Thymus (tissue), 11 donors: ENCODE measurements at regions not wholly inside any gene's neighbourhood (a gene's known extent, or its start where the extent isn't known, plus 50 kb on each side); places are given as distances from the start of the nearest gene placed in this dataset.
"Not testable (repeated sequence)": the region's sequence is repeated elsewhere in the genome, so short reads cannot be mapped to it uniquely, and the experiment has no call there.

ENCODE experiments used
- DNase-seq, 9 donors: peaks; one replicate each; pipeline ENCODE4 v3.0.0-alpha.2; 2013; ENCODE audit warnings: low spot score in 9 of 9, low read depth in 6 of 9, missing footprints in 1 of 9
- H3K27ac ChIP-seq, 2 donors: one replicate each; pipeline ENCODE4 v1.5.1; 2013; ENCODE audit warnings: control low read depth in 1 of 2, low read depth in 1 of 2, low read length in 1 of 2, mild to moderate bottlenecking in 1 of 2, moderate library complexity in 1 of 2
- H3K27me3 ChIP-seq, 2 donors: one replicate each; pipeline ENCODE4 v1.5.1; 2013; ENCODE audit warnings: low read length in 1 of 2; ENCODE audit not compliant: control insufficient read depth in 2 of 2, insufficient read depth in 1 of 2
- H3K36me3 ChIP-seq, 2 donors: one replicate each; pipeline ENCODE4 v1.5.1; 2013; ENCODE audit warnings: low read length in 1 of 2, mild to moderate bottlenecking in 1 of 2, moderate library complexity in 1 of 2; ENCODE audit not compliant: control insufficient read depth in 2 of 2, insufficient read depth in 2 of 2
- H3K4me1 ChIP-seq, 2 donors: one replicate each; pipeline ENCODE4 v1.5.1; 2013; ENCODE audit warnings: low read length in 2 of 2; ENCODE audit not compliant: control insufficient read depth in 2 of 2, insufficient read depth in 2 of 2
- H3K4me3 ChIP-seq, 2 donors: one replicate each; pipeline ENCODE4 v1.5.1; 2013; ENCODE audit warnings: low read length in 2 of 2, control low read depth in 1 of 2, mild to moderate bottlenecking in 1 of 2
- H3K9me3 ChIP-seq, 2 donors: one replicate each; pipeline ENCODE4 v1.5.1; 2013; ENCODE audit warnings: low read length in 1 of 2, mild to moderate bottlenecking in 1 of 2; ENCODE audit not compliant: control insufficient read depth in 2 of 2, insufficient read depth in 1 of 2
- WGBS: extraction: QIAGEN DNeasy Blood & Tissue Kit; methylation state at CpG from one replicate; pipeline ENCODE4 v1.1.7; 2013; 5-methylcytosine and 5-hydroxymethylcytosine counted together
- donor health status: healthy.

GRCh38 chr5:84752780-84753179, 368.1 kb upstream of the EDIL3 start:
- Histone ChIP-seq H3K4me1 (no peaks in the 10 kb centered on the region), H3K36me3 (no peaks in the 10 kb centered on the region), H3K27me3 (no peaks in the 10 kb centered on the region), H3K9me3 (no peaks in the 10 kb centered on the region), H3K4me3 (no peak overlapping the region), H3K27ac (no peak overlapping the region)
- WGBS = 90% methylated on average over 2 of the region's 2 CpGs
- no peak for DNase-seq

- H3K27ac ChIP-seq = no peak overlapping the region
- DNase-seq = no peak
- H3K9me3 ChIP-seq = no peaks in the 10 kb centered on the region
- H3K36me3 ChIP-seq = no peaks in the 10 kb centered on the region
- no peak overlapping the region for H3K4me3 ChIP-seq
- H3K4me1 ChIP-seq = no peaks in the 10 kb centered on the region
- H3K27me3 ChIP-seq = no peaks in the 10 kb centered on the region
- 33% methylated on average over 1 of the region's 1 CpG for WGBS
These were observed 363.6 kb upstream of the EDIL3 start for GRCh38 chr5:84748313-84748712.

GRCh38 chr5:84746280-84746679, 361.6 kb upstream of the EDIL3 start:
- 97% methylated on average over 2 of the region's 2 CpGs for WGBS
- H3K36me3 ChIP-seq, H3K9me3 ChIP-seq, H3K27me3 ChIP-seq, H3K4me1 ChIP-seq, H3K4me3 ChIP-seq, DNase-seq, H3K27ac ChIP-seq: not testable (repeated sequence)

- Histone ChIP-seq H3K27me3 (no peaks in the 10 kb centered on the region), H3K9me3 (no peaks in the 10 kb centered on the region), H3K36me3 (no peaks in the 10 kb centered on the region), H3K27ac (no peak overlapping the region), H3K4me3 (no peak overlapping the region), H3K4me1 (no peaks in the 10 kb centered on the region)
- WGBS = 86% methylated on average over 1 of the region's 1 CpG
- DNase-seq = no peak
These were observed 356.4 kb upstream of the EDIL3 start for GRCh38 chr5:84741056-84741455.

GRCh38 chr5:84729326-84729725, 344.6 kb upstream of the EDIL3 start:
- no peaks in the 10 kb centered on the region for H3K4me1 ChIP-seq
- WGBS = 71% methylated on average over 5 of the region's 5 CpGs
- H3K9me3 ChIP-seq = no peaks in the 10 kb centered on the region
- H3K36me3 ChIP-seq = no peaks in the 10 kb centered on the region
- H3K27ac ChIP-seq = no peak overlapping the region
- H3K4me3 ChIP-seq = no peak overlapping the region
- no peak for DNase-seq
- no peaks in the 10 kb centered on the region for H3K27me3 ChIP-seq

- 96% methylated on average over 2 of the region's 2 CpGs for WGBS
- Histone ChIP-seq H3K27ac (no peak overlapping the region), H3K36me3 (no peaks in the 10 kb centered on the region), H3K4me1 (no peaks in the 10 kb centered on the region), H3K4me3 (no peak overlapping the region), H3K9me3 (no peaks in the 10 kb centered on the region), H3K27me3 (no peaks in the 10 kb centered on the region)
- DNase-seq = no peak
These were observed 343.0 kb upstream of the EDIL3 start for GRCh38 chr5:84727708-84728107.

- Histone ChIP-seq H3K27ac (no peak overlapping the region), H3K4me3 (no peak overlapping the region), H3K4me1 (no peaks in the 10 kb centered on the region), H3K9me3 (no peaks in the 10 kb centered on the region), H3K27me3 (no peaks in the 10 kb centered on the region), H3K36me3 (no peaks in the 10 kb centered on the region)
- DNase-seq = no peak
- 93% methylated on average over 2 of the region's 2 CpGs for WGBS
These were observed 341.4 kb upstream of the EDIL3 start for GRCh38 chr5:84725946-84726570.

- 51% methylated on average over 1 of the region's 1 CpG for WGBS
- no peaks in the 10 kb centered on the region for H3K27me3 ChIP-seq
- DNase-seq = no peak
These were observed 340.0 kb upstream of the EDIL3 start for GRCh38 chr5:84724683-84725082.

GRCh38 chr5:84724181-84724580, 339.5 kb upstream of the EDIL3 start:
- WGBS = 98% methylated on average over 3 of the region's 3 CpGs
- H3K27ac ChIP-seq = no peak overlapping the region
- H3K27me3 ChIP-seq = no peaks in the 10 kb centered on the region
- no peaks in the 10 kb centered on the region for H3K9me3 ChIP-seq
- H3K4me3 ChIP-seq = no peak overlapping the region
- DNase-seq = no peak
- no peaks in the 10 kb centered on the region for H3K4me1 ChIP-seq
- H3K36me3 ChIP-seq = no peaks in the 10 kb centered on the region

More at GRCh38 chr5:84724683-84725082, 340.0 kb upstream of the EDIL3 start:
- H3K4me3 ChIP-seq = no peak overlapping the region
- no peaks in the 10 kb centered on the region for H3K9me3 ChIP-seq
- H3K36me3 ChIP-seq = no peaks in the 10 kb centered on the region
- no peak overlapping the region for H3K27ac ChIP-seq
- no peaks in the 10 kb centered on the region for H3K4me1 ChIP-seq

GRCh38 chr5:84718377-84718776, 333.7 kb upstream of the EDIL3 start:
- Histone ChIP-seq H3K9me3 (no peaks in the 10 kb centered on the region), H3K27ac (no peak overlapping the region), H3K27me3 (no peaks in the 10 kb centered on the region), H3K4me1 (no peaks in the 10 kb centered on the region), H3K36me3 (no peaks in the 10 kb centered on the region), H3K4me3 (no peak overlapping the region)
- no peak for DNase-seq
- WGBS = 65% methylated on average over 3 of the region's 3 CpGs
